ENCODE measurements at regions not wholly inside any gene's neighbourhood (a gene's known extent, or its start where the extent isn't known, plus 50 kb on each side); places are given as distances from the start of the nearest gene placed in this dataset.

- H3K9me3 ChIP-seq (ENCODE audit: control insufficient read depth, low read depth, low read length) = no peaks in the 10 kb centered on the region
- H3K27me3 ChIP-seq (ENCODE audit: insufficient read depth, low read length) = no peaks in the 10 kb centered on the region
- H3K4me2 ChIP-seq (ENCODE audit: insufficient read depth, insufficient read length, low read length) = no peak overlapping the region
- no peak overlapping the region for H3K23ac ChIP-seq (ENCODE audit: insufficient read length, low read depth, low read length)
- peaks cover 3 to 4% of the 10 kb centered on the region in 2 experiments; a peak in 3 of 5 replicates for H3K9me3 Mint-ChIP-seq
- no peaks in the 10 kb centered on the region for H3K23me2 ChIP-seq (ENCODE audit: insufficient read length, low read depth, low read length, poor library complexity, severe bottlenecking)
- TF ChIP-seq CTCF (conservative IDR thresholded peaks at IDR 0.05) = no peak
- no peak overlapping the region for H2AFZ ChIP-seq (ENCODE audit: low read length)
- H3K79me2 ChIP-seq (ENCODE audit: insufficient read depth, low read length) = no peaks in the 10 kb centered on the region
- no peaks in the 10 kb centered on the region for H3K4me1 ChIP-seq (ENCODE audit: insufficient read depth, low read length)
- no peak overlapping the region for H3K9ac ChIP-seq (ENCODE audit: extremely low read depth, insufficient read length, low read length)
- no peak overlapping the region for H2BK12ac ChIP-seq (ENCODE audit: insufficient read length, low read depth, low read length)
- H2BK120ac ChIP-seq (ENCODE audit: low read depth, low read length, poor library complexity, severe bottlenecking) = no peak overlapping the region
- H2BK5ac ChIP-seq (ENCODE audit: insufficient read length, low read length) = no peak overlapping the region
- no peak overlapping the region for H2BK20ac ChIP-seq (ENCODE audit: low read depth, low read length, poor library complexity, severe bottlenecking)
- H3K4ac ChIP-seq (ENCODE audit: low read depth, low read length) = no peak overlapping the region
- no peak overlapping the region for H4K5ac ChIP-seq (ENCODE audit: insufficient read length, low read depth, low read length)
- no peak overlapping the region for H3T11ph ChIP-seq (ENCODE audit: low read length)
- no peak overlapping the region for H2AK5ac ChIP-seq (ENCODE audit: insufficient read length, low read length)
- H3K18ac ChIP-seq (ENCODE audit: insufficient read length, low read depth, low read length) = no peak overlapping the region
- no peak overlapping the region for H3K4me3 Mint-ChIP-seq
- no peaks in the 10 kb centered on the region for H3K79me1 ChIP-seq (ENCODE audit: insufficient read depth, low read depth, low read length, poor library complexity, severe bottlenecking)
- no peak overlapping the region for H3K27ac Mint-ChIP-seq
- no peak overlapping the region for H4K8ac ChIP-seq (replicated peaks; ENCODE audit: insufficient read length, low read depth, low read length)
- no peak overlapping the region for H3K56ac ChIP-seq (ENCODE audit: insufficient read length, low read depth, low read length)
- H2BK15ac ChIP-seq (ENCODE audit: low read depth, low read length) = no peak overlapping the region
- H3K4me1 Mint-ChIP-seq = no peaks in the 10 kb centered on the region
- H3K27ac ChIP-seq (ENCODE audit: insufficient read length, low read depth, low read length) = no peak overlapping the region
- H4K20me1 ChIP-seq (ENCODE audit: control insufficient read depth, insufficient read depth, insufficient read length) = no peaks in the 10 kb centered on the region
- H3K27me3 Mint-ChIP-seq (ENCODE audit: low read depth) = peaks cover 5% of the 10 kb centered on the region
- H4K91ac ChIP-seq (ENCODE audit: insufficient read length, low read depth, low read length) = no peak overlapping the region
- WGBS (ENCODE audit: extremely low coverage, insufficient read length, low lambda C conversion rate) = no CpG with 5 or more reads among the region's 6 CpGs
- no peak overlapping the region for H3K14ac ChIP-seq (ENCODE audit: insufficient read depth, low read length)
- peaks cover 0 to 4% (median 0%) of the 10 kb centered on the region in 3 experiments; a peak in 1 of 7 replicates for H3K36me3 Mint-ChIP-seq (ENCODE audit: insufficient read depth in 1 of 3, low read depth in 3 of 3)
- DNase-seq = no peak
Observed at GRCh38 chr11:76269247-76269646, 62.9 kb upstream of the WNT11 start.

Measured in H9 (cell line).